RWPE2 (cell line): ENCODE measurements at regions not wholly inside any gene's neighbourhood (a gene's known extent, or its start where the extent isn't known, plus 50 kb on each side); places are given as distances from the start of the nearest gene placed in this dataset.

ENCODE experiments used
- ATAC-seq: fragments of 200-7000 bp; cut with Tn5 transposase; 3 replicates; pipeline ENCODE4 v1.9.1; 2021; ENCODE audit warnings: low read depth
- DNase-seq: peaks from one replicate; pipeline ENCODE4 v3.0.0-alpha.2; 2020; ENCODE audit warnings: low spot score
- H3K27ac ChIP-seq: fragments of 450-650 bp; 2 replicates; pipeline ENCODE4 v1.5.1; 2017; ENCODE audit warnings: mild to moderate bottlenecking; ENCODE audit not compliant: poor library complexity, severe bottlenecking
- H3K27me3 ChIP-seq: fragments of 250-450 bp; sonication (Bioruptor Pico); 2 replicates; pipeline ENCODE4 v1.5.1; 2021; ENCODE audit warnings: mild to moderate bottlenecking, moderate library complexity; ENCODE audit not compliant: insufficient read depth, poor library complexity, severe bottlenecking
- H3K36me3 ChIP-seq: fragments of 250-450 bp; sonication (Bioruptor Pico); 2 replicates; pipeline ENCODE4 v1.5.1; 2020; ENCODE audit warnings: low read depth, mild to moderate bottlenecking, moderate library complexity
- H3K4me1 ChIP-seq: fragments of 250-450 bp; sonication (Bioruptor Pico); 2 replicates; pipeline ENCODE4 v1.5.1; 2021; ENCODE audit warnings: mild to moderate bottlenecking, moderate library complexity; ENCODE audit not compliant: insufficient read depth, poor library complexity, severe bottlenecking
- H3K4me3 ChIP-seq: fragments of 250-450 bp; sonication (Bioruptor Pico); 2 replicates; pipeline ENCODE4 v1.5.1; 2021; ENCODE audit warnings: mild to moderate bottlenecking, moderate library complexity; ENCODE audit not compliant: severe bottlenecking
- H3K9me3 ChIP-seq: fragments of 250-450 bp; sonication (Bioruptor Pico); 2 replicates; pipeline ENCODE4 v1.5.1; 2021; ENCODE audit warnings: mild to moderate bottlenecking, moderate library complexity; ENCODE audit not compliant: severe bottlenecking
- TF ChIP-seq, protein P1 (sequence below): fragments of 450-650 bp; IDR thresholded peaks from one replicate; pipeline ENCODE4 v1.5.1; 2017; ENCODE audit warnings: mild to moderate bottlenecking, moderate library complexity; ENCODE audit not compliant: poor library complexity, severe bottlenecking

DNA sequence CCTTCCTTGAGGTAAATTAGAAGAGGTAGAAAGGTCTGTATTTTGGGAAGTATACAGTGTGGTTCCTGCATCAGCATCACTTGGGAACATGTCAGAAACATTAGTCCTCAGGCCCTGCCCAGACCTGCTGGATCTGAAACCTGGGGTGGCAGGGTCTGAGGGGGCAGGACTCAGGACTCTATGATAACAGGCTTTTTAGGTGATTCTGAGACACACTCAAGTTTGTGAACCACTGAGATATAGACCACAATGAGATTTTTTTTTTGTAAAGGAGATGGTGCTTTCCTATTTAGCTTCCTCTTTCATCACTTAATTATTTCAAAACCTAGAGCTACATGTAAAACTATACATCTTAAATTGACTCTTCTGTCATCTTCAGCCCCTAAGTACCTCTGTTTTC, 262.7 kb upstream of the SPOPL start:
- ATAC-seq (no peak), DNase-seq (no peak)
- no peaks in the 10 kb centered on the region for H3K36me3 ChIP-seq

DNA sequence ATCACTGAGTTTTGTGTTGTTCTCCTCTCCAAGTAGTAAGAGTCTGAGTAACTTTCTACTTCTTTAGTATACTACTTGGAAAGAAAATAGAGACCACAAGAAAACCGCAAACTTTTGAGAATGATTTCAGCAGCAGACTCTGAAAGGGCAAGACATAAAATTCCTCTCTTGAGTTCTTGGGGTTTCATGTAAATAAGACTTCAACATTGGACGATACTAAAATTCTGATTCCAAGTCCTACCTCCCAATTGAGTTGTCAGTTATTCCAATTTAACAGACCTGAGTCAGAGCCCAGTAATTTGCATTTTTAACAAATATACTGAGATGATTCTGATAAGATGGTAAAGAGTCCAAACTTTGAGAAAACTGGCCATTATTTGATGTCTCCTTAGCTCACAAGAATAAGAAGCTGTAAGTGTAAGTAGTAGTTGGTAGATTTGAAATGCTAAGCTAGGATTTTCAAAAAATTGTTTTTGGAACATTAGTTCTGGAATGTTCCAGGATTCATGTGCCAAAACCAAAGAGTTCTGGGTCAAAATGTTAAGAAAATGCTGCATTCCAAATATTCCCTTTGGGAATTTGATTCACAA, 261.6 kb upstream of the SPOPL start:
- Histone ChIP-seq H3K27me3 (no peaks in the 10 kb centered on the region), H3K36me3 (no peaks in the 10 kb centered on the region), H3K27ac (no peak overlapping the region), H3K4me3 (no peak overlapping the region), H3K9me3 (no peaks in the 10 kb centered on the region), H3K4me1 (peaks cover 3% of the 10 kb centered on the region)
- TF ChIP-seq, protein P1, sequence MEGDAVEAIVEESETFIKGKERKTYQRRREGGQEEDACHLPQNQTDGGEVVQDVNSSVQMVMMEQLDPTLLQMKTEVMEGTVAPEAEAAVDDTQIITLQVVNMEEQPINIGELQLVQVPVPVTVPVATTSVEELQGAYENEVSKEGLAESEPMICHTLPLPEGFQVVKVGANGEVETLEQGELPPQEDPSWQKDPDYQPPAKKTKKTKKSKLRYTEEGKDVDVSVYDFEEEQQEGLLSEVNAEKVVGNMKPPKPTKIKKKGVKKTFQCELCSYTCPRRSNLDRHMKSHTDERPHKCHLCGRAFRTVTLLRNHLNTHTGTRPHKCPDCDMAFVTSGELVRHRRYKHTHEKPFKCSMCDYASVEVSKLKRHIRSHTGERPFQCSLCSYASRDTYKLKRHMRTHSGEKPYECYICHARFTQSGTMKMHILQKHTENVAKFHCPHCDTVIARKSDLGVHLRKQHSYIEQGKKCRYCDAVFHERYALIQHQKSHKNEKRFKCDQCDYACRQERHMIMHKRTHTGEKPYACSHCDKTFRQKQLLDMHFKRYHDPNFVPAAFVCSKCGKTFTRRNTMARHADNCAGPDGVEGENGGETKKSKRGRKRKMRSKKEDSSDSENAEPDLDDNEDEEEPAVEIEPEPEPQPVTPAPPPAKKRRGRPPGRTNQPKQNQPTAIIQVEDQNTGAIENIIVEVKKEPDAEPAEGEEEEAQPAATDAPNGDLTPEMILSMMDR: no peak
- DNase-seq: no peak
- no peak for ATAC-seq

More for the DNA sequence above, 262.7 kb upstream of the SPOPL start:
- TF ChIP-seq, protein P1: no peak
- Histone ChIP-seq H3K27ac (no peak overlapping the region), H3K9me3 (no peaks in the 10 kb centered on the region), H3K4me1 (no peaks in the 10 kb centered on the region), H3K27me3 (no peaks in the 10 kb centered on the region), H3K4me3 (no peak overlapping the region)

DNA sequence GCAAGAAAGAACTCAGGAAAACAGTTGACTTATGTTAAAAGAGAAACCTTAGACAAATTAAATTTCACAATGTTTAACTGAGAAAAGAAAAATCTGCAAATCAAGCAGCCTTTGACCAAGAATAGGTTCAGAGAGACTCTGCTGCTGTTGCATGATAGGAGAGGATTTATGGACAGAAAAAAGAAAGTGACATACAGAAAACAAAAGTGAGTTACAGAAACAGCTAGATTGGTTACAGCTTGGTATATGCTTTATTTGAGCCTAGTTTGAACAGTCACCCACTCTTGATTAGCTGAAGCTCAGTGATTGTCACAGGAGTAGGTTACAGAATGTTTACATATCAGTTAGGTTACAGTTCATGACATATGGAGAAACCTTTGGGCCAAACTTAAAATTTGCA, 258.2 kb upstream of the SPOPL start:
- no peak overlapping the region for H3K27ac ChIP-seq
- ATAC-seq (no peak), DNase-seq (no peak)
- peaks cover 3% of the 10 kb centered on the region for H3K4me1 ChIP-seq
- no peaks in the 10 kb centered on the region for H3K27me3 ChIP-seq
- H3K9me3 ChIP-seq: no peaks in the 10 kb centered on the region
- no peaks in the 10 kb centered on the region for H3K36me3 ChIP-seq
- TF ChIP-seq, protein P1: no peak
- no peak overlapping the region for H3K4me3 ChIP-seq

DNA sequence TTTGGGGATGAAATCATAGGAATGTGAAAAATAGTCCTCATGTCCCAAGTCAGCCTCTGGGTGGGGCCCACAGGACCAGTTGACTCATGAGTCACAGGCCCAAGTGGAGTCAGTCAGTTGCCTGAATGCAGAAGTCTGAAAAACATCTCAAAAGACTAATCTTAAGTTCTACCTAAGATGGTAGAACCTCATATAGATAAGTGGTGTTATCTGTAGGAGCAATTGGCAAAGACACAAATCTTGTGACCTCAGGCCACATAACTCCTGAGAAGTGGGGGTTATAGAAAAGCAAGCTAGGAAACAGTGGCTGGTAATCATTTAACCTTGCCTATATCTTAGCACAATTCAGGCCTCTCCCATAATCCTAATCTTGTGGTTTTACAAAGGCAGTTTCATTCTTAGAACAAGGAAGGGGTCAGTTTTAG, 257.1 kb upstream of the SPOPL start:
- no peaks in the 10 kb centered on the region for H3K36me3 ChIP-seq
- no peak overlapping the region for H3K27ac ChIP-seq
- no peaks in the 10 kb centered on the region for H3K9me3 ChIP-seq
- H3K27me3 ChIP-seq: no peaks in the 10 kb centered on the region
- H3K4me3 ChIP-seq: no peak overlapping the region
- ATAC-seq (no peak), DNase-seq (no peak)
- TF ChIP-seq, protein P1: no peak
- H3K4me1 ChIP-seq: peaks cover 3% of the 10 kb centered on the region

DNA sequence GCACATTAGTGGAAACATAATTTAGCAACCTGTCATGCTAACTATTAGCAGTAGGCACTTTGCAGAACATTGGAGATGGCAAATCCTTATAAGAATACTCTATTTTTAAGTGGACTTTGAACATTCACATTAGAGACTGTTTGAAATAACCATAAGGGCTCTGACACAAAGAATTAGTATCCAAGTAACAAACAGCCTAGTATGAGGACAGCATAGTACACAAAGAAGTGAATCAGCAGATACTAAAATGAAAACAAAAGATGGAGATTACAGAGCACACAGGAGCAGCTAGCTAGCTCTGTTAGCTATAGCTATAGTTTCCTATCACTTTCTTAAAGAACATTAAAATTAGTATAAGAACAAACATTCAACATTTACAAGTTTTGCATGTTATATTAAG, 256.3 kb upstream of the SPOPL start:
- H3K27me3 ChIP-seq: no peaks in the 10 kb centered on the region
- no peak for DNase-seq
- H3K4me3 ChIP-seq: no peak overlapping the region
- no peak for ATAC-seq
- H3K4me1 ChIP-seq: peaks cover 3% of the 10 kb centered on the region
- no peaks in the 10 kb centered on the region for H3K9me3 ChIP-seq
- no peak overlapping the region for H3K27ac ChIP-seq
- TF ChIP-seq, protein P1: no peak
- H3K36me3 ChIP-seq: no peaks in the 10 kb centered on the region
